SK-N-SH treated with all-trans-retinoic acid at 6 μM for 48 hours (cell line): ENCODE measurements at regions not wholly inside any gene's neighbourhood (a gene's known extent, or its start where the extent isn't known, plus 50 kb on each side); places are given as distances from the start of the nearest gene placed in this dataset.

Experiments used
- ATAC-seq: fragments of 200-7000 bp; cut with Tn5 transposase; 3 replicates; pipeline ENCODE4 v1.9.1; 2020; ENCODE audit warnings: mild to moderate bottlenecking, moderate library complexity
- ARNTL ChIP-seq: fragments of 450-650 bp; formaldehyde crosslinking; IDR thresholded peaks from 2 replicates; pipeline ENCODE4 v1.5.0; 2020; ENCODE audit warnings: low read depth, mild to moderate bottlenecking, moderate library complexity, borderline replicate concordance
- CSDC2 ChIP-seq: fragments of 250-450 bp; sonication (Bioruptor Pico); IDR thresholded peaks from 2 replicates; pipeline ENCODE4 v1.5.0; 2020; ENCODE audit warnings: mild to moderate bottlenecking, moderate library complexity
- ESRRG ChIP-seq: fragments of 250-450 bp; sonication (Bioruptor Pico); IDR thresholded peaks from 2 replicates; pipeline ENCODE4 v1.6.1; 2021; ENCODE audit warnings: mild to moderate bottlenecking
- GLIS3 ChIP-seq: fragments of 250-450 bp; sonication (Bioruptor Pico); IDR thresholded peaks from 2 replicates; pipeline ENCODE4 v1.5.0; 2020; ENCODE audit warnings: mild to moderate bottlenecking, moderate library complexity
- ISL1 ChIP-seq: fragments of 250-450 bp; sonication (Bioruptor Pico); IDR thresholded peaks from 2 replicates; pipeline ENCODE4 v2.1.2; 2022; ENCODE audit warnings: mild to moderate bottlenecking, moderate library complexity
- OSR1 ChIP-seq: fragments of 250-450 bp; sonication (Bioruptor Pico); IDR thresholded peaks from 2 replicates; pipeline ENCODE4 v1.8.0; 2022; ENCODE audit warnings: moderate library complexity, mild to moderate bottlenecking, inconsistent platforms
- PPARA ChIP-seq: fragments of 250-450 bp; sonication (Bioruptor Pico); IDR thresholded peaks from 2 replicates; pipeline ENCODE4 v1.5.0; 2020; ENCODE audit warnings: mild to moderate bottlenecking, borderline replicate concordance
- RARB ChIP-seq: fragments of 250-450 bp; sonication (Bioruptor Pico); IDR thresholded peaks from 2 replicates; pipeline ENCODE4 v1.8.0; 2021; ENCODE audit warnings: mild to moderate bottlenecking, moderate library complexity
- TCF4 ChIP-seq: fragments of 250-450 bp; sonication (Bioruptor Pico); IDR thresholded peaks from 2 replicates; pipeline ENCODE4 v1.8.0; 2021; ENCODE audit warnings: mild to moderate bottlenecking, moderate library complexity, borderline replicate concordance
- TOX ChIP-seq: fragments of 250-450 bp; sonication (Bioruptor Pico); IDR thresholded peaks from 2 replicates; pipeline ENCODE4 v1.8.0; 2021; ENCODE audit warnings: mild to moderate bottlenecking, moderate library complexity, borderline replicate concordance
- ZC3H10 ChIP-seq: fragments of 250-450 bp; sonication (Bioruptor Pico); IDR thresholded peaks from 2 replicates; pipeline ENCODE4 v1.5.1; 2021; ENCODE audit warnings: mild to moderate bottlenecking, moderate library complexity
- ZFP3 ChIP-seq: fragments of 250-450 bp; sonication (Bioruptor Pico); IDR thresholded peaks from 2 replicates; pipeline ENCODE4 v1.5.0; 2020; ENCODE audit warnings: mild to moderate bottlenecking, moderate library complexity
- ZFP30 ChIP-seq: fragments of 450-650 bp; formaldehyde crosslinking; IDR thresholded peaks from 2 replicates; pipeline ENCODE4 v1.5.0; 2022; ENCODE audit warnings: mild to moderate bottlenecking, moderate library complexity
- ZNF565 ChIP-seq: fragments of 450-650 bp; formaldehyde crosslinking; conservative IDR thresholded peaks from 2 replicates; pipeline ENCODE4 v1.5.0; 2020; ENCODE audit warnings: low read depth, mild to moderate bottlenecking, moderate library complexity
- ZNF8 ChIP-seq: fragments of 450-650 bp; formaldehyde crosslinking; IDR thresholded peaks from 2 replicates; pipeline ENCODE4 v1.5.0; 2020; ENCODE audit warnings: mild to moderate bottlenecking, moderate library complexity
- TF ChIP-seq, protein P1 (sequence below): fragments of 250-450 bp; sonication (Bioruptor Pico); IDR thresholded peaks from 2 replicates; pipeline ENCODE4 v1.8.0; 2021; ENCODE audit warnings: low read depth, mild to moderate bottlenecking, moderate library complexity, borderline replicate concordance
- TF ChIP-seq, protein P2 (sequence below): fragments of 250-450 bp; sonication (Bioruptor Pico); IDR thresholded peaks from 2 replicates; pipeline ENCODE4 v1.5.0; 2020; ENCODE audit warnings: mild to moderate bottlenecking, moderate library complexity
- TF ChIP-seq, protein P3 (sequence below): fragments of 250-450 bp; sonication (Bioruptor Pico); IDR thresholded peaks from 2 replicates; pipeline ENCODE4 v1.5.1; 2020; ENCODE audit warnings: low read depth, mild to moderate bottlenecking, moderate library complexity

DNA sequence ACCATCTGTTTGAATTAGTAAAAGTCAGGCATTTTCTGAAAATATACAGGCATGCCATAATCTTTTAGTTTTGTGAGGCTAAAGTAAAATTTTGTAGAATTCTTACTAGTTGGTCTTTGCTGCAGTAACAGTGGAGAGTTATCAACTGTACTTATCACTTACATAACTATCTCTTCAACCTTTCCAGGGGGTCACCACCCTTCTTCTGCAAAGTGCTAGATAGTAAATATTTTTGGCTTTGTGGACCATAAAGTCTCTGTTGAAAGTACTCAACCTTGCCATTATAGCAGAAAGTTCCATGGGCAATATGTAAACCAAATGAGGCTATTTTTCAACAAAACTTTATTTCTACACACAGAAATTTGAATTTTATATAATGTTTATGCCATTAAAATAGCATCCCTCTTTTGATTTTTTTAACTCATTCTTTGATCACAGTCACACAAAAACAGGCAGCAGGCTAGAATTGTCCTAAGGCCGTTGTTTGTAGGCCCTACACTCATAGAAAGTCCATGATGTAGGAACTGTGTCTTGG is 59.5 kb upstream of the KLF6 start (continued):
- TF ChIP-seq, protein P1, sequence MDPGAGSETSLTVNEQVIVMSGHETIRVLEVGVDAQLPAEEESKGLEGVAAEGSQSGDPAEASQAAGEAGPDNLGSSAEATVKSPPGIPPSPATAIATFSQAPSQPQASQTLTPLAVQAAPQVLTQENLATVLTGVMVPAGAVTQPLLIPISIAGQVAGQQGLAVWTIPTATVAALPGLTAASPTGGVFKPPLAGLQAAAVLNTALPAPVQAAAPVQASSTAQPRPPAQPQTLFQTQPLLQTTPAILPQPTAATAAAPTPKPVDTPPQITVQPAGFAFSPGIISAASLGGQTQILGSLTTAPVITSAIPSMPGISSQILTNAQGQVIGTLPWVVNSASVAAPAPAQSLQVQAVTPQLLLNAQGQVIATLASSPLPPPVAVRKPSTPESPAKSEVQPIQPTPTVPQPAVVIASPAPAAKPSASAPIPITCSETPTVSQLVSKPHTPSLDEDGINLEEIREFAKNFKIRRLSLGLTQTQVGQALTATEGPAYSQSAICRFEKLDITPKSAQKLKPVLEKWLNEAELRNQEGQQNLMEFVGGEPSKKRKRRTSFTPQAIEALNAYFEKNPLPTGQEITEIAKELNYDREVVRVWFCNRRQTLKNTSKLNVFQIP (CRISPR knock-in tag), result no peak
- TF ChIP-seq, protein P2, sequence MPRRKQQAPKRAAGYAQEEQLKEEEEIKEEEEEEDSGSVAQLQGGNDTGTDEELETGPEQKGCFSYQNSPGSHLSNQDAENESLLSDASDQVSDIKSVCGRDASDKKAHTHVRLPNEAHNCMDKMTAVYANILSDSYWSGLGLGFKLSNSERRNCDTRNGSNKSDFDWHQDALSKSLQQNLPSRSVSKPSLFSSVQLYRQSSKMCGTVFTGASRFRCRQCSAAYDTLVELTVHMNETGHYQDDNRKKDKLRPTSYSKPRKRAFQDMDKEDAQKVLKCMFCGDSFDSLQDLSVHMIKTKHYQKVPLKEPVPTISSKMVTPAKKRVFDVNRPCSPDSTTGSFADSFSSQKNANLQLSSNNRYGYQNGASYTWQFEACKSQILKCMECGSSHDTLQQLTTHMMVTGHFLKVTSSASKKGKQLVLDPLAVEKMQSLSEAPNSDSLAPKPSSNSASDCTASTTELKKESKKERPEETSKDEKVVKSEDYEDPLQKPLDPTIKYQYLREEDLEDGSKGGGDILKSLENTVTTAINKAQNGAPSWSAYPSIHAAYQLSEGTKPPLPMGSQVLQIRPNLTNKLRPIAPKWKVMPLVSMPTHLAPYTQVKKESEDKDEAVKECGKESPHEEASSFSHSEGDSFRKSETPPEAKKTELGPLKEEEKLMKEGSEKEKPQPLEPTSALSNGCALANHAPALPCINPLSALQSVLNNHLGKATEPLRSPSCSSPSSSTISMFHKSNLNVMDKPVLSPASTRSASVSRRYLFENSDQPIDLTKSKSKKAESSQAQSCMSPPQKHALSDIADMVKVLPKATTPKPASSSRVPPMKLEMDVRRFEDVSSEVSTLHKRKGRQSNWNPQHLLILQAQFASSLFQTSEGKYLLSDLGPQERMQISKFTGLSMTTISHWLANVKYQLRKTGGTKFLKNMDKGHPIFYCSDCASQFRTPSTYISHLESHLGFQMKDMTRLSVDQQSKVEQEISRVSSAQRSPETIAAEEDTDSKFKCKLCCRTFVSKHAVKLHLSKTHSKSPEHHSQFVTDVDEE (CRISPR knock-in tag), result no peak
- TF ChIP-seq ZNF565 (CRISPR knock-in tag), result no peak
- TF ChIP-seq TOX (CRISPR knock-in tag), result no peak
- TF ChIP-seq PPARA (CRISPR knock-in tag), result no peak
- TF ChIP-seq RARB (CRISPR knock-in tag), result no peak

DNA sequence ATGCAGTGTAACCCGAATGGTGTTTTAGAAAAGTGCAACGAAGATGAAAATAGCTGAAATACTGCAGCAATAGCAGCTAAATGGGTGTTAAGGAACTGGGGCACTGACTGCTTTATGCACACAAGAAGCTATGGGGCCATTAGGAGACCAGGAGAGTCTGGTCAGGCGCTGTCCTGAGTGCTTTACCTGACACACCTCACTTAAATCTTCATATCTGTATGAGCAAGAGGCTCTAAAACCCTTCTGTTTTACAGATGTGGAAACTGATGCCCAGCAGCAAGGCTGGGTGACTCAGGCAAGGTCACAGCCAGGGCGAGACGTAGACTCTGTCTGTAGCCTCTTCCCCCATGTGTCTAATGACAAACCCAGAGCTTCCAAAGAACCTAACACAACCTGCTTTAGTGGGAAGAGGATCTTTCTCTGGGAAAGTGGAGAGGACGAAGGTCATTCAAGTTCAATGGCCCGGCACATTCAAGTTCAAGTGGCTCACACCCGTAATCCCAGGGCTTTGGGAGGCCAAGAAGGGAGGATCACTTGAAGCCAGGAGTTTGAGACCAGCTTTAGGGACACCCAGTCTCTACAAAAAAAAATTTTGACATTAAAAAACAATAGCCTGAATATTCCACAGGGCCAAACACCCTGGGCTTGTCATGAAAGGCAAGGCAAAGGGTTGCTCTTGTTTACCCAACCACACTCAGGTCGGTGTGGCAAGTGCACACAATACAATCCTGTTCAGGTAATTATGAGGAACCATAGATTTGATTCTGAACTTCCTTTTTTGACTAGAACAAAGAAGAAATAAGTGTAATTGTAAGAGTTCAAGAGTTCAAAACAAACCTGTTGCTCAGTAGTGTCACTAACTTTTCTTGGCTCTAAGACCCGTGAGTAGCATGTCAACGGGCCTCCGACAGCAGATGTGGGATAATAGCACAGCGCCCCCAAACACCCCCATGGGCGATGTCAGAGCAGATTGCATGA is 53.7 kb upstream of the KLF6 start:
- TF ChIP-seq GLIS3 (CRISPR knock-in tag) (no peak), OSR1 (CRISPR knock-in tag) (no peak), CSDC2 (no peak), ARNTL (CRISPR knock-in tag) (no peak), ZFP30 (CRISPR knock-in tag) (no peak), ZC3H10 (CRISPR knock-in tag) (no peak), ZFP3 (CRISPR knock-in tag) (no peak), ZNF565 (CRISPR knock-in tag) (no peak)
- TF ChIP-seq, all 23 proteins: peak for 0
- 0 out of 3 replicates have a peak, but pooled peaks have one; percentile 31 for ATAC-seq

DNA sequence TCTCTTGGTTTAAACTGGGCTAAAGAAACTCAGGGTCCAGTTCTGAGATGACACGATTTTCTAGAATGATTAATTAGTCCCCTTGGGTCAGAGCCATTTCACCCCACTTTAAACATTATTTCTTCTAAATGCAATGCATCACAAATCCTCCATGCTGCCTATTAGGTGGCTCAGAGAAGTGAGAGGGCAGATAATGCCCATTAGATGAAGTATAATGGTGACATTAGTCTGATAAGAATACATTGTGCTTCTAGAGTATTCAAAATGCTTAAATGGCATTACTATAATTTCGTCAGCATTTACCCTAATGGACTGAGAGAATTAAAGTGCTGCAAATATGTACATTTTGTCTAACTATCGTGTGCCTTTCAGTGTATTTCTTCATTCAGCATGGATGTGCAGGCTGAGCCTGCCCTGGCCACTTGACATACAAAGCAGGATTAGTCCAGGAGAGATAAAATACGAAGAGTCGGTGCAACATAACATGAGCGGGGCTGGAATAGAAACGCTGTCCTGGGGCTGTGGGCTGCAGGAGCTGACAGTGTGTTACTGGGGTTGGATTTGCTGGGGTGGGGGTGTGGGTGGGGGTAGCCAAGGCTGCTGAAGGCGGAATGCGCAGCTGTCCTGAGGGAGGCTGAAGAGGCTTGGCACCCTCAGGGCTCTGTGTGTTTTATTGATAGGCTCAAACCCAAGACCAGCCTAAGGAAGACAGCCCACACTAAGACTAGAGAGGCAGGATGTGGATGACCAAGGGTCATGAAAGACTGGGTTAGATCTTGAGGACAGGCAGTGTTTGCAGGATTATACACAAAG is 52.8 kb upstream of the KLF6 start:
- ATAC-seq, result peak; percentile 45; the same call in 2 of the 3 replicates

DNA sequence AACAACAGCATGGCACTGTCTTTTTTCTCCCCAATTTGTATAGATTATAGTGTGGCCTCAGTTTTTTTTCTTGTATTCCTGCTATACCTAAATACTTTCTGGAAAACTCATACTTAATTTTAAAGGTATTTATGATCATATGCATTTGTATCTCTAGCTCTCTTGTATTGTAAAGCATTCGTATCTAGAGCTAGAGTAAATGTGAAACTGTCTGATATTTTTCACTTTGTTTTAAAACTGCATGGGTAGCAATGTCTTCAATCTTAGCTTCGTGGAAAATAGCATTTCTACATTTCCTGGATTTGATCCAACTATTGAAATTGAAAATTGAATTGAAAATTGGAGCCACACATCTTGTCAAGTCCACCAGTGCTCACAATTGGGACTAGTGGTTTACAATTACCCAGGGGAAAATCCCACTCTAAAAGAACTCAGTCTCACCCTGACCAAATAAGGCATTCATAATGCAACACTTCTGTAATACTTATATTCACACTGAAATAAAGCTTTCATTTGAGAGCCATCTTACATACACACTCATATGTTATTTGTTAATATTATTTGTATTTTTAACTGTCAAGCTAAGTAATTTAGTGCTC is 51.3 kb upstream of the KLF6 start:
- no peak for TF ChIP-seq ZFP30 (CRISPR knock-in tag)
- TF ChIP-seq RARB (CRISPR knock-in tag), result no peak
- TF ChIP-seq, all 23 proteins: peak for 0
- ATAC-seq, result no peak

More for the DNA sequence above, 52.8 kb upstream of the KLF6 start:
- TF ChIP-seq ISL1 (CRISPR knock-in tag), result peak; percentile 17; the same call in 1 of the 2 replicates
- no peak for TF ChIP-seq ZFP30 (CRISPR knock-in tag)
- TF ChIP-seq ZNF8 (CRISPR knock-in tag), result no peak

DNA sequence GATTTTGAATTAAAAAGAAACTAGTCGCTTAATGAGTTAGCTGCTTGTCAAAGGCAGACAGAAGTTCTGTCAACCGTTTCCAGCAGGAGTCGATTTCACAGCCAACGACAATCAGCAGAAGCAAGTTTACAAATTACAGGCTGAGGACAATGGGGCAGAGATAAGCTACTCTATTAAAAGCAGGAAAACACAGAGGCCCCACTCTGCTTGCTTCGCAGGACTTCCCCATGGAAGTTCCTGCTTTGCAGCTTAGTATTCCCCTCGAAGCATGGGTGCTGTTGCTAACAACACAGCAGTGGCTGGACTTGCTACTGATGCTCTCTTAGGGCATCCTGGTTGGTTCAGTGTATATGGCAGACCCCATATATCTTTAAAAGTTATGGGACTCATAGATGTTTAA is 50.8 kb upstream of the KLF6 start:
- peak; percentile 20; the same call in 1 of the 3 replicates for ATAC-seq
- no peak for TF ChIP-seq RARB (CRISPR knock-in tag)

DNA sequence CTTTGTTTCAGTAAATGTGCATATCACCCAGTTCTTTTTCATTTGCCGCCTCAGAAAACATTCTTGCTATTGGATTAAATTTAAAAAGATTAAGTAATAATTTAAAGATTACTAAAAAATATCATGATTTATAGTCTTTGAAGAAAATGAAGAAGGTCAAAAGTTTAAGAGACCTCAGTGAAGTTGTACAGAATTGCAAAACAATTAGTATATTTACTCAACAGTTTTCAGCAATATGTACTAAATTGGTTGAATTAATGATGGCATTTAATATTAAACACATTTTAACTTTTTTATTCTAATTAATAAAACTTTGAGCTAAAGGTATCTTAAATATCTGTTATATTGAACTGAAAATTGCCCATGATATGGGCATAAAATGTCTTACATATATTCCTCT is 49.9 kb upstream of the KLF6 start:
- no peak for ATAC-seq
- TF ChIP-seq ESRRG (no peak), ZNF565 (CRISPR knock-in tag) (no peak), TCF4 (CRISPR knock-in tag) (no peak), PPARA (CRISPR knock-in tag) (no peak)
- TF ChIP-seq, protein P1 (CRISPR knock-in tag), result no peak
- TF ChIP-seq, protein P3, sequence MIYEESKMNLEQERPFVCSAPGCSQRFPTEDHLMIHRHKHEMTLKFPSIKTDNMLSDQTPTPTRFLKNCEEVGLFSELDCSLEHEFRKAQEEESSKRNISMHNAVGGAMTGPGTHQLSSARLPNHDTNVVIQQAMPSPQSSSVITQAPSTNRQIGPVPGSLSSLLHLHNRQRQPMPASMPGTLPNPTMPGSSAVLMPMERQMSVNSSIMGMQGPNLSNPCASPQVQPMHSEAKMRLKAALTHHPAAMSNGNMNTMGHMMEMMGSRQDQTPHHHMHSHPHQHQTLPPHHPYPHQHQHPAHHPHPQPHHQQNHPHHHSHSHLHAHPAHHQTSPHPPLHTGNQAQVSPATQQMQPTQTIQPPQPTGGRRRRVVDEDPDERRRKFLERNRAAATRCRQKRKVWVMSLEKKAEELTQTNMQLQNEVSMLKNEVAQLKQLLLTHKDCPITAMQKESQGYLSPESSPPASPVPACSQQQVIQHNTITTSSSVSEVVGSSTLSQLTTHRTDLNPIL (CRISPR knock-in tag), result no peak
- TF ChIP-seq, protein P2 (CRISPR knock-in tag), result no peak
